Effector memory CD8-positive, alpha-beta T cell (primary cell): ENCODE measurements at regions not wholly inside any gene's neighbourhood (a gene's known extent, or its start where the extent isn't known, plus 50 kb on each side); places are given as distances from the start of the nearest gene placed in this dataset.
"Not testable (repeated sequence)": the region's sequence is repeated elsewhere in the genome, so short reads cannot be mapped to it uniquely, and the experiment has no call there.

Experiments
- ATAC-seq: fragments of 150-1000 bp; cut with Tn5 transposase; replicated peaks from 2 replicates; pipeline ENCODE4 v1.10.0; 2021; ENCODE audit warnings: mild to moderate bottlenecking, moderate library complexity
- DNase-seq, 3 experiments: peaks; one replicate each; pipeline ENCODE4 v3.0.0; 2021
- H3K27ac Mint-ChIP-seq, 2 donors: one replicate each; pipeline ENCODE4 v1.8.0; 2022; ENCODE audit warnings: mild to moderate bottlenecking in 2 of 2, mixed read lengths in 2 of 2, moderate library complexity in 2 of 2
- H3K27me3 Mint-ChIP-seq, 2 donors: one replicate each; pipeline ENCODE4 v1.8.0; 2022; ENCODE audit warnings: mixed read lengths in 2 of 2
- H3K36me3 Mint-ChIP-seq: one replicate; pipeline ENCODE4 v1.8.0; 2022; ENCODE audit warnings: mild to moderate bottlenecking, moderate library complexity, mixed read lengths; ENCODE audit not compliant: insufficient read depth
- H3K4me1 Mint-ChIP-seq, 2 donors: one replicate each; pipeline ENCODE4 v1.8.0; 2022; ENCODE audit warnings: low read depth in 2 of 2, mixed read lengths in 2 of 2
- H3K4me3 Mint-ChIP-seq, 2 donors: one replicate each; pipeline ENCODE4 v1.8.0; 2022; ENCODE audit warnings: mild to moderate bottlenecking in 2 of 2, mixed read lengths in 2 of 2, moderate library complexity in 2 of 2
- H3K9me3 Mint-ChIP-seq, 2 donors: one replicate each; pipeline ENCODE4 v1.8.0; 2022; ENCODE audit warnings: mixed read lengths in 2 of 2

DNA sequence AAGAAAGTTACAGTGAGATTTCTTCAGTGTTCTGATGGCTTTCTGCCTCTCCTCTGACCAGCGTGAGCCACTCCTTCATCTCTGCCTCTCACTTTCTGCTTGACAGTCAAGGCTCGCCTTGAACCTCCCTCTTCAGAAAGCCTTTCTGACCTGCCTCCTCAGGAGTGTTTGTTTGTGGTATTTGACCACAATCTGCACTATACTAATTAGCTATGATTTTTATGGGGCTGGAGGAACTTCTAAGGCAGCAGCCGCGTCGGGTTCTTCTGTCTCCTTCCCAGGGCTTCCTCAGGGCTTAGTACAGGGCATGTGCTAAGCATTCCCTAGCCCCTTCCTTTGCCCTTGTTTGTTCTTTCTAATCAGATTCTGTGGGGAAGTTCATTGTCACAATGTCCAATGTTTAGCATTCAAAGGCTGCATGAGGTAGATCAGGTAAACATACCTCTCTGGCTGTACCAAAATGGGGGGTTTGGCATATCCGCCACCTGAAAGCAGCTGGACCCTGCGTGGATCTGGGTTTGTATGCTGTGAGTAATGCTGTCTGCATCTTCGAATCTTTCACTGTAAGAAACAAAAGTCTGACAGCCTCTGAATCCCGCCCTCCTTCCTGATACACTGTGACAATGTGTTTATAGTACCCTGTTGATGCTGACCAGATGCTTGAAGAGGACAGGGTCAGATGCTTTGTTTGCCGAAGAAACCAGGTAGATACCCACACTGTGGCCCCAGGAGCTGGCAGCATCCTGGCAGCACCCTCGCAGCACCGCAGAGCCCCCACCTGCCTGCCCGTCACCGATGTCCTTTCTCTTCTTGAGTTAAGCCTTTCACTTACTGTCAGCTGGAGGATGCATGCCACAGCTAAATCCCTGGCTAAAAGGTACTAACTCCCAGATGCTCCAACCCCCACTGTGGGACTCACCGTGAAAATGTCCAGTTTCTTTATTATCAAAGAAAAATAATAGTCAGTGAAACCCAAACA, 260.8 kb upstream of the HDAC4 start:
- ATAC-seq (peak; percentile 27), DNase-seq (no peak)
- H3K9me3 Mint-ChIP-seq, result no peaks in the 10 kb centered on the region
- H3K4me3 Mint-ChIP-seq, result no peak overlapping the region
- H3K27ac Mint-ChIP-seq, result peak overlapping the region in 1 of 2 donors; percentile 66
- H3K36me3 Mint-ChIP-seq, result peaks cover 3% of the 10 kb centered on the region
- H3K4me1 Mint-ChIP-seq, result peaks cover 9 to 15% of the 10 kb centered on the region in 2 donors
- peaks cover 39 to 45% of the 10 kb centered on the region in 2 donors for H3K27me3 Mint-ChIP-seq

DNA sequence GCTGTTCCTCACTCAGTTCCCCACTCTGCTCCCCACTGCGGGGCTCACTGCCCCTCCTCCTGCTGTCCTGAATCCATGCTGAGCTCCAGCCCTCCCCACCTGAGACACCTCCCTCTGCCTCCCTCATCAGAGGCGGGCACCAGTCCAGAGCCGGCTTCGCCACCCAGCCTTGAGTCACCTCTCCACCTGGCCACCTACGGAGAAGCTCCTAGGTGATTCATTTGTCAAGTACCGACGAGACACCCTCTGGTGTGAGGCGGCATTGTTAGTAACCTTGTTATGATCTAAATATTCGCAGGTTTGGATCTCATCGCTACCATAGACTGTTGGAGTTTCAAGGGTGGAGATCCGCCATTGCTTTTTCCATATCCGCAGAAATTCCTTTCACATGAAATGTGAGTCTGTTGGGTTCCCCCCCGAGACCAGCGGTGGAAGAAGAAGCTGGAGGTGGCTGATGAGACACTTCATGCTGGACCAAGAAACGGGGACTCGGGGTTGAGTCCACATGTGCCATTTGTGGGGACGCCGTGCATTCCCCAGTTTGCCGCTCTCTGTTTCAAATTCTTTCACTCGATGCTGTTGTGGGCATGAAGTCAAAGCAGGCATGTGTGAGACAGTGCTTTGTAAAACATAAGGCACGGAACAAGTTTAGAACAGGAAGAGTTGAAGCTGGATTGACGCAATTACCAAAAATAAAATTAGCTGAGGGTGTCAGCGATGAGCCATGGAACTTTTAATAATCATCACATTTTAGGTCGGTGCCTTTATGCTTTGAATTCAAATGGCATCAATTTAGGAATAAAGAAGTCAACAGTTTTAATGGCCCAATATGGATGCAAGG, 259.8 kb upstream of the HDAC4 start:
- DNase-seq (no peak), ATAC-seq (no peak)
- Mint-ChIP-seq H3K27me3 (peaks cover 39 to 45% of the 10 kb centered on the region in 2 donors), H3K36me3 (peaks cover 3% of the 10 kb centered on the region), H3K4me3 (no peak overlapping the region), H3K27ac (peak overlapping the region in 1 of 2 donors; percentile 88), H3K4me1 (peaks cover 9 to 15% of the 10 kb centered on the region in 2 donors), H3K9me3 (no peaks in the 10 kb centered on the region)

DNA sequence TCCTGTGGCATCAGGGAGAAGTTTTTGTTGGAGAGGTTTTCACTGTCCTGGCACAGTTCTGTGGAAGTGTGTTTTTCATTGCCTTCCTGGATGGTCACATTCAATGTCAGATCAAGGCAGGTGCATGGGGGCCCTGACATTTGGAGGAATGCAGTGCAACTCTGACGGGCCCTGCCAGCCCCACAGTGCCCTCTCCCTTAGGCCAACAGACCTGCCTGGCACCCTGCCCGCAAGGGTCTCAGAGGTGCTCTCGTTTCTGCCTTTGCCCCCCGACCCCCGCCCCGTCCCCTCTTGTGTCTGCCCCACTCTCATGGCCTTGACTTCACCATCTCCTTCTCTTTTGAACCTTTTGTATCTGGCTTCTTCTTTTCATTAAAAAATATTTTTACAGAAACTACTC, 257.2 kb upstream of the HDAC4 start:
- ATAC-seq, result no peak
- Mint-ChIP-seq H3K27ac (peak overlapping the region in 1 of 2 donors; percentile 66), H3K4me3 (no peak overlapping the region), H3K9me3 (no peaks in the 10 kb centered on the region), H3K27me3 (peaks cover 31 to 37% of the 10 kb centered on the region in 2 donors), H3K36me3 (no peaks in the 10 kb centered on the region), H3K4me1 (peaks cover 9 to 15% of the 10 kb centered on the region in 2 donors)
- DNase-seq, result no peak

DNA sequence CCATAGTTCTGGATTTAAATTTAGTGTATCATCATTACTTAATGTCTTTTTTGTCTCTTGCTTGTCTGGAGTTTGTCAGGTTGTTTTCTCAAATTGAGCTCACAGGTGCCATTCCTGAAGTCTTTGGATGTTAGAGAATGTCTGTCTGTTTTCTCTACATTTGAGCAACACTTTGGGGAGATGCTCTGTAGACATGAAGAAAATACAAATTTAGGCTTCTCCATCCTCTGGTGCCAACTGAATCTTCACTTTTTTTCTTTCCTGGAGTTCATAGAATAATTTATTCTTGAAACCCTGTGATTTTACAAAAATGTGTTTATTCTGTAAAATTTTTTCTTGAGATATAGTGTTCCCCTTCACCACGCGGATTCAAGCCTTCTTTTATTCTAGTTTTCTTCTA, 256.4 kb upstream of the HDAC4 start:
- H3K36me3 Mint-ChIP-seq, result no peaks in the 10 kb centered on the region
- no peak overlapping the region for H3K27ac Mint-ChIP-seq
- ATAC-seq (no peak), DNase-seq (no peak)
- H3K9me3 Mint-ChIP-seq, result no peaks in the 10 kb centered on the region
- peaks cover 7 to 13% of the 10 kb centered on the region in 2 donors for H3K4me1 Mint-ChIP-seq
- H3K4me3 Mint-ChIP-seq, result no peak overlapping the region
- H3K27me3 Mint-ChIP-seq, result peaks cover 24 to 30% of the 10 kb centered on the region in 2 donors

DNA sequence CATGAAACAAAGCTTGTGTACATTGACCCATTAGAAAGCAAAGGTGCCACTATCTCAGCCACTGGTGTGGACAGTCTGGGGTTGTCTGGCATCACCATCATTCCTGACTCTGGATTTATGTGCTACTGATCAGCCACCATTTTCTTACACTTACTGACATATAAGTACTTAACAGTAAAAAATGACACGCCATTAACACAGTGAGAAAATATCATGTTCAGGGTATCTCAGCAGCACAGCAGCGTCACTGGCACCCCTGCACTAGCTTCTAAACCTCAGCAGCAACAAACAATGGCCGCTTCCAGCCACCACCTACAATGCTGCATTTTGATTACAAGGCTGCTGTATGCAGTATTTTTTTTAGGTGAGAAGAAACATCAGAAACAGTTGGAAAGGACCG, 253.4 kb upstream of the HDAC4 start:
- ATAC-seq, result no peak

DNA sequence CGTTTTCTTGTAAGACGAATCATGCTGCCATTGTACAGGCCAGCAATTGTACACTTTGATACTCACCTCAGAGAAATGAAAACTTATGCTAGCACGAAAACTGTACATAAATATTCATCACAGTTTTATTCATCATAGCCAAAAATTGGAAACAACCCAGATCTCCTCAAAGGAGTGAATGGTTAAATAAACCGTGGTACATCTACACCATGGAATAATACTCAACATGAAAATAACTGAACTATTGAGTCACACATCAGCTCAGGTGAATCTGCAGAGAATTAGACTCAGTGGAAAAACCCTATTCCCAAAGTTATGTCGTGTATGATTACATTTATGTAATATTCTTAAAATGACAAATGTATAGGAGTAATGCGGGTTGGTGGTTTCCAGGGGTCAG, 251.0 kb upstream of the HDAC4 start:
- no peaks in the 10 kb centered on the region for H3K27me3 Mint-ChIP-seq
- H3K4me3 Mint-ChIP-seq, result no peak overlapping the region
- ATAC-seq (no peak), DNase-seq (no peak)
- H3K36me3 Mint-ChIP-seq, result peaks cover 2% of the 10 kb centered on the region
- H3K27ac Mint-ChIP-seq, result no peak overlapping the region
- peaks cover 3 to 7% of the 10 kb centered on the region in 2 donors for H3K9me3 Mint-ChIP-seq
- H3K4me1 Mint-ChIP-seq, result peaks cover 3 to 8% of the 10 kb centered on the region in 2 donors

More for the DNA sequence above, 253.4 kb upstream of the HDAC4 start:
- Mint-ChIP-seq H3K27ac (no peak overlapping the region), H3K27me3 (peaks cover 0 to 9% of the 10 kb centered on the region in 2 donors), H3K36me3 (no peaks in the 10 kb centered on the region), H3K9me3 (peaks cover under 1 to 3% of the 10 kb centered on the region in 2 donors), H3K4me1 (no peaks in the 10 kb centered on the region), H3K4me3 (no peak overlapping the region)
- no peak for DNase-seq

DNA sequence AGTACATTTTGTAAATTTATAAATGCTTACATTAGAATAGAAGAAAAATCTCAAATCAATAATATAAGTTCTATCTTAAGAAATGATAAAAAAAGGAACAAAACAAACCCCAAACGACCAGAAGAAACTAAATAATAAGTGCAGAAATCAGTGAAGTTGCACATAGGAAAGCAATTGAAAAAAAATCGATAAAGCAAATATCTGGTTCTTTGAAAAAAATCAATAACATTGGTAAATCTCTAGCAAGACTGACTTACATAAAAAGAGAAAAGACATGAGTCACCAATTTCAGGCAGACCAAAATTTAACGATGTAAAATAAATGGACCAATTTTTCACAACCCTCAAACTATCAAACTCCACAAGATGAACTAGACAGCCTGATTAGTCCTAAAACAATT, 249.9 kb upstream of the HDAC4 start:
- H3K9me3 Mint-ChIP-seq, result peaks cover 3 to 7% of the 10 kb centered on the region in 2 donors
- peaks cover 10 to 17% of the 10 kb centered on the region in 2 donors for H3K4me1 Mint-ChIP-seq
- H3K27me3 Mint-ChIP-seq, result no peaks in the 10 kb centered on the region
- H3K27ac Mint-ChIP-seq, result peak overlapping the region in 1 of 2 donors; percentile 2
- no peak overlapping the region for H3K4me3 Mint-ChIP-seq
- DNase-seq (no peak), ATAC-seq (no peak)
- H3K36me3 Mint-ChIP-seq, result peaks cover 2% of the 10 kb centered on the region

DNA sequence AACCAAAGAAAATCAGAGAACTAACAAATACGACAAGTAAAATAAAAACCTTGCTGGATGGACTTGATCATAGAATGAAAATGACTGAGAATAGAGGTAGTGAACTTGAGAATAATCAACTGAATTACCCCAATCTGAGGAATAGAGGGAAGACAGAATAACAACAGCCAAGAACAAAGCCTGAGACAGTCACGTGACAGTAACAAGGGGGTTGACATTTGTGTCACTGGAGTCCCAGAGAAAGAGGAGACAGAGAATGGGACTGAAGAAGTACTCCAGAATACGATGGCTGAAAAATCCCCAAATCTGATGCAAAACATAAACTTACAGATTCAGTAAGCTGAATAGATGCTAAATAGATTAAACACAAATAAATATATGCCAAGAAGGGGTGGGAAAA, 248.5 kb upstream of the HDAC4 start:
- Mint-ChIP-seq H3K27ac (peak overlapping the region; percentile 2 to 13), H3K36me3 (peaks cover 2% of the 10 kb centered on the region), H3K4me3 (no peak overlapping the region), H3K9me3 (peaks cover 3 to 7% of the 10 kb centered on the region in 2 donors), H3K27me3 (no peaks in the 10 kb centered on the region), H3K4me1 (peaks cover 13 to 17% of the 10 kb centered on the region in 2 donors)
- ATAC-seq (no peak), DNase-seq (no peak)

DNA sequence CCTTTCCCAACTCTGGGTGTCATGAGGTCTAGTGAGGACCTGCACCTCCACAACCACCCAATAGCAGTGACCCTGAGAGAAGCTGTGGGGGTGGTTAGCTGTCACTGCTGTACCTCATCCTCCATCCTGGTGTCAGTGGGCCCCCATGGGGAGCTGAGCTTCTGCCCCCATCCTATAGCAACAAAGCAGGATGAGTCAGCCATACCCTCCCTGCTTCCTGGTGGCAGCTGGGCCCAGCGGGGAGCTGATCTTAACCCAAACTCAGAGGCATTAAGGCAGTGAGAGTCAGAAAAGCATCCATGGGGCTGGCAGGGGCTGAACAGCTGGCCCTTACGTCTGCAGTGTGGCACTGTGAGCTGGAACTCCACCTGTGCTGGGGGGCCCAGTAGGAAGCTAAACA, 247.8 kb upstream of the HDAC4 start:
- no peak for ATAC-seq
- Mint-ChIP-seq H3K27ac (peak overlapping the region; percentile 13 to 44), H3K9me3 (peaks cover 3 to 7% of the 10 kb centered on the region in 2 donors), H3K4me3 (no peak overlapping the region), H3K27me3 (no peaks in the 10 kb centered on the region), H3K36me3 (peaks cover 2% of the 10 kb centered on the region), H3K4me1 (peaks cover 13 to 17% of the 10 kb centered on the region in 2 donors)
- DNase-seq, result no peak

DNA sequence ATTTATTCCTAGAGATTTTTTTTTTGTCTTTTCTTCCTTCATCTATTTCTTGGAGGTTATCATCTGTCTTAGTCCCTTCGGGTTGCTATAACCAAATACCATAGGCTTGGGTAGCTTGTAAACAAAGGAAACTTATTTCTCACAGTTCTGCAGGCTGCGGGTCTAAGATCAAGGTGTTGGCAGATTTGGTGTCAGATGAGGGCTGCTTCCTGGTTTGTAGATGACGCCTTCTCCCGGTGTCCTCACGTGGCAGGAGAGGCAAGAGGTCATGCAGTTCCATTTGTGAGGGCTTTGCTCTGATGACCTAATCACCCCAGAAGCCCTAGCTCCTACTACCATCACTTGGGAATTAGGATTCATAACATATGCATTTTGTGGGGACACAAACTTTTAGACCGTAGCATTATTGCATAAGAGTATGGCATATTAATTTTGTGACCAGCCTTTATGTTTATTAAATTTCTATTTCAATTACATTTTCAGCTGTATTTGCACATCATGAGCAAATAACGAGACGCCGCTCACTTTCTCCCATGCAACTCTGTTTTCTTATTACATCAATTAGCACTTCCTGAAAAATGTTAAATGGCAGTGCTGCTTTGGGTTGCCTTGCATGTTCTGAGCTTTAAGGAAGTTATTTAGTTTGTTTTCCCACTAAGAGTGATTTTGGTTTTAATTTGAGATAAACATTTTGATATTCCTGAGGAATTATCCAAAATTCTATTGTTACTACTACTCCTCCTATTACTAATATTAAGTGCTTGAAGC, 246.4 kb upstream of the HDAC4 start:
- ATAC-seq, result peak; percentile 87
- Mint-ChIP-seq H3K27ac (peak overlapping the region; percentile 66 to 75), H3K4me1 (peaks cover 13 to 17% of the 10 kb centered on the region in 2 donors), H3K4me3 (peak overlapping the region; percentile 28 to 51), H3K36me3 (peaks cover 2% of the 10 kb centered on the region), H3K27me3 (no peaks in the 10 kb centered on the region), H3K9me3 (peaks cover 3 to 7% of the 10 kb centered on the region in 2 donors)
- no peak for DNase-seq

DNA sequence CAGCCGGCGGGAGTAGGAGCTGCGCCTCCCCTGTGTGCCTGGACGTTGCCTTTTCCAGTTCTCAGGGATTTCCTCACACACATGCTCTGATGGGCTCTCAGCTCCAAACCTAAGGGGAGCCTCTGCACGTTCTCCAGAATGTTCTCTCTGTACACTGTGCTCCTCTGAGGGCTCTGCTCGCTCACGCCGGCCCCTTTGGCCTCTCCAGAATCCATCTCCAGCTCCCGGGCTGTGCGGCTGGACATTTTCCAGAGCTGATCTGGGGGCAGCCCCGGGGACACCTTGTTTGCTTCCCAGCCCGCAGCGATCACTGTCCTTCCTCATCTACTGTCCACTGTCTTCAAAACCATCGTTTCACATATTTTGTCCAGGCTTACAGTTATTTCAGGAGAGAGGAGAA, 245.4 kb upstream of the HDAC4 start:
- H3K4me3 Mint-ChIP-seq, result no peak overlapping the region
- no peak for DNase-seq
- no peak for ATAC-seq
- peaks cover 2% of the 10 kb centered on the region for H3K36me3 Mint-ChIP-seq
- peak overlapping the region; percentile 24 to 66 for H3K27ac Mint-ChIP-seq
- no peaks in the 10 kb centered on the region for H3K27me3 Mint-ChIP-seq
- peaks cover 13 to 17% of the 10 kb centered on the region in 2 donors for H3K4me1 Mint-ChIP-seq
- peaks cover 3 to 7% of the 10 kb centered on the region in 2 donors for H3K9me3 Mint-ChIP-seq

DNA sequence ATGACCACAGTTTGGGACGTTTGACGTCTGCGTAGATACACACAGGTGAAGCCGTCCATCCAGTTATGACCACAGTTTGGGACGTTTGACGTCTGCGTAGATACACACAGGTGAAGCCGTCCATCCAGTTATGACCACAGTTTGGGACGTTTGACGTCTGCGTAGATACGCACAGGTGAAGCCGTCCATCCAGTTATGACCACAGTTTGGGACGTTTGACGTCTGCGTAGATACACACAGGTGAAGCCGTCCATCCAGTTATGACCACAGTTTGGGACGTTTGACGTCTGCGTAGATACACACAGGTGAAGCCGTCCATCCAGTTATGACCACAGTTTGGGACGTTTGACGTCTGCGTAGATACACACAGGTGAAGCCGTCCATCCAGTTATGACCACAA, 243.8 kb upstream of the HDAC4 start:
- DNase-seq, ATAC-seq, H3K4me3 Mint-ChIP-seq: not testable (repeated sequence)

DNA sequence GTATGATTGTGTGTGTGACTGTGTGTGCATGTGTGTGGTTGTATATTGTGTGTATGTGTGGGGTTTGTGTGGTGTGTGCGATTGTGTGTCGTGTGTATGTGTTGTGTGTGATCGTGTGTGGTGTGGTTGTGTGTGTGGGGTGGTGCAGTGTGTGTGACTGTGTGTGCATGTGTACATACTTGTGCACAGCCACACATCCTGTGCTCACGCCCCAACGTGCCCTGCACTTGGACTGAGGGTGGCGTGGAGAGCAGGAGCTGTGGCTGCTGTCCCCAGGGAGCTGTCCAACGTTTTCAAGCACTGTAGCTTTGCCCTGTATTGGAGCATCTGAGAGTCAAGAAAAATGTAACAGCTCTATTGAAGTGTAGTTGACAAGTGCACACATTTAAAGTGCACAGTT, 243.2 kb upstream of the HDAC4 start:
- Mint-ChIP-seq H3K4me1 (peaks cover 13 to 19% of the 10 kb centered on the region in 2 donors), H3K4me3 (no peak overlapping the region), H3K27me3 (no peaks in the 10 kb centered on the region), H3K9me3 (peaks cover 0 to 2% of the 10 kb centered on the region in 2 donors), H3K36me3 (peaks cover 2% of the 10 kb centered on the region), H3K27ac (no peak overlapping the region)
- ATAC-seq, result peak; percentile 33
- no peak for DNase-seq

More for the DNA sequence above, 243.8 kb upstream of the HDAC4 start:
- H3K27ac Mint-ChIP-seq, H3K27me3 Mint-ChIP-seq, H3K36me3 Mint-ChIP-seq, H3K9me3 Mint-ChIP-seq: not testable (repeated sequence)
- peaks cover 13 to 19% of the 10 kb centered on the region in 2 donors for H3K4me1 Mint-ChIP-seq
